ENCODE measurements at regions not wholly inside any gene's neighbourhood (a gene's known extent, or its start where the extent isn't known, plus 50 kb on each side); places are given as distances from the start of the nearest gene placed in this dataset.
A peak's percentile ranks its signal among the peaks of the same experiment; 100 is the strongest.

DNA sequence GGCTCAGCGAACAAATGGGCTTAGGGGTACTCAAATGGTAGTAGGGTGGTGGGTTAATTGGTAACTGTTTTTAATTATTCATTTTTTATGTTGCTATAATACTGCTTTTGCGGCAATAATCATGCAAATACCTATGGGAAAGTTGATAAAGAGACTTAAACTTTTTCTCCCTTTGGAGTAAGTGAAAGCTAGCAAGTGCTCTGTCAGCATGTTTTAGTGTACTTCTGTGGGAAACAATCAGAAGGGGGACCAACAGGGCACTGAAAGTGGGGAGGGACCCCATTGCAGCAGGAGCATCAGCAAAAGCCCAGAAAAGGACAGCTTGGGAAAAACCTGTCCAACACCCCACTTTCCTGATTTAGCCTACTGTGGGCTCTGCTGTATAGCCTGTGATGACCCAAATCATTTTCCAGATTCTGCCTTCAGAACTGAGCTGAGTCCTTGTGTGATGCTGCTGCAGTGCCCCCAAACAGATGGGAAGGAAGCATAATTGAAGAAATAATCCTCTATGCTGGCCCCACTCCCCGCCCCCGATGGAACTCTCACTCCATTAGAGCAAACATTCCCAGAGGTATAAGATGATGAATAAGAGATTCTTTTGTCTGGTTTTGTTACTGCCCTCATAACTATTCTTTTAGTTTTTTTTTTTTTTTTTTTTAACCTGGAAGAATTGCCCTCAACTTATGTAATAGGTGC, 322.8 kb downstream of the CD83 start:
- no peaks in the 10 kb centered on the region for H3K79me2 ChIP-seq (ENCODE audit: insufficient read depth, low read length)
- no peak overlapping the region for H3K9ac ChIP-seq (ENCODE audit: low read length)
- peak overlapping the region; percentile 48 for H3K27ac Mint-ChIP-seq (ENCODE audit: unreplicated experiment)
- no peaks in the 10 kb centered on the region for H3K27me3 Mint-ChIP-seq (ENCODE audit: low read depth, unreplicated experiment)
- H3K4me2 ChIP-seq (ENCODE audit: low read length): no peak overlapping the region
- no peak for DNase-seq (ENCODE audit: low read depth)
- no peaks in the 10 kb centered on the region for H3K4me1 ChIP-seq (ENCODE audit: insufficient read depth, low read length)
- H2AFZ ChIP-seq (ENCODE audit: low read depth, low read length): no peak overlapping the region
- no peaks in the 10 kb centered on the region for H3K27me3 ChIP-seq (ENCODE audit: insufficient read depth, low read length)
- TF ChIP-seq EZH2 (IDR thresholded peaks at IDR 0.05; ENCODE audit: insufficient read depth, low read length) (no peak), CTCF (IDR thresholded peaks at IDR 0.05; ENCODE audit: insufficient read depth, low read depth, low read length) (no peak)
- no peaks in the 10 kb centered on the region for H4K20me1 ChIP-seq (ENCODE audit: insufficient read depth, low read length)
- no peaks in the 10 kb centered on the region for H3K9me3 Mint-ChIP-seq (ENCODE audit: unreplicated experiment)
- H3K4me1 Mint-ChIP-seq (ENCODE audit: low read depth, unreplicated experiment): peaks cover 29% of the 10 kb centered on the region
- no peaks in the 10 kb centered on the region for H3K36me3 ChIP-seq (ENCODE audit: insufficient read depth, low read length)
- peaks cover 11% of the 10 kb centered on the region for H3K9me3 ChIP-seq (ENCODE audit: insufficient read depth, low read depth, low read length)
- no peak for FAIRE-seq
- H3K27ac ChIP-seq (ENCODE audit: low read depth, low read length): no peak overlapping the region
- H3K4me3 Mint-ChIP-seq (ENCODE audit: unreplicated experiment): no peak overlapping the region
- H3K36me3 Mint-ChIP-seq (ENCODE audit: low read depth, unreplicated experiment): no peaks in the 10 kb centered on the region
- H3K4me3 ChIP-seq (ENCODE audit: insufficient read depth, low read depth, low read length): no peak overlapping the region

- no peaks in the 10 kb centered on the region for H3K36me3 Mint-ChIP-seq (ENCODE audit: low read depth, unreplicated experiment)
- Histone ChIP-seq H3K4me3 (ENCODE audit: insufficient read depth, low read depth, low read length) (no peak overlapping the region), H3K79me2 (ENCODE audit: insufficient read depth, low read length) (no peaks in the 10 kb centered on the region), H3K9ac (ENCODE audit: low read length) (no peak overlapping the region), H3K27ac (ENCODE audit: low read depth, low read length) (no peak overlapping the region), H3K4me2 (ENCODE audit: low read length) (no peak overlapping the region), H3K9me3 (ENCODE audit: insufficient read depth, low read depth, low read length) (peaks cover 11% of the 10 kb centered on the region), H3K36me3 (ENCODE audit: insufficient read depth, low read length) (no peaks in the 10 kb centered on the region), H3K4me1 (ENCODE audit: insufficient read depth, low read length) (no peaks in the 10 kb centered on the region), H3K27me3 (ENCODE audit: insufficient read depth, low read length) (no peaks in the 10 kb centered on the region), H2AFZ (ENCODE audit: low read depth, low read length) (no peak overlapping the region), H4K20me1 (ENCODE audit: insufficient read depth, low read length) (no peaks in the 10 kb centered on the region)
- TF ChIP-seq CTCF (IDR thresholded peaks at IDR 0.05; ENCODE audit: insufficient read depth, low read depth, low read length) (no peak), EZH2 (IDR thresholded peaks at IDR 0.05; ENCODE audit: insufficient read depth, low read length) (no peak)
- no peak overlapping the region for H3K27ac Mint-ChIP-seq (ENCODE audit: unreplicated experiment)
- no peaks in the 10 kb centered on the region for H3K27me3 Mint-ChIP-seq (ENCODE audit: low read depth, unreplicated experiment)
- H3K4me3 Mint-ChIP-seq (ENCODE audit: unreplicated experiment): no peak overlapping the region
- peaks cover 26% of the 10 kb centered on the region for H3K4me1 Mint-ChIP-seq (ENCODE audit: low read depth, unreplicated experiment)
- DNase-seq (ENCODE audit: low read depth): no peak
- peaks cover 1% of the 10 kb centered on the region for H3K9me3 Mint-ChIP-seq (ENCODE audit: unreplicated experiment)
- FAIRE-seq: no peak
Measured at GRCh38 chr6:14440940-14441781, 323.6 kb downstream of the CD83 start.
